ENCODE measurements at regions not wholly inside any gene's neighbourhood (a gene's known extent, or its start where the extent isn't known, plus 50 kb on each side); places are given as distances from the start of the nearest gene placed in this dataset.

DNA sequence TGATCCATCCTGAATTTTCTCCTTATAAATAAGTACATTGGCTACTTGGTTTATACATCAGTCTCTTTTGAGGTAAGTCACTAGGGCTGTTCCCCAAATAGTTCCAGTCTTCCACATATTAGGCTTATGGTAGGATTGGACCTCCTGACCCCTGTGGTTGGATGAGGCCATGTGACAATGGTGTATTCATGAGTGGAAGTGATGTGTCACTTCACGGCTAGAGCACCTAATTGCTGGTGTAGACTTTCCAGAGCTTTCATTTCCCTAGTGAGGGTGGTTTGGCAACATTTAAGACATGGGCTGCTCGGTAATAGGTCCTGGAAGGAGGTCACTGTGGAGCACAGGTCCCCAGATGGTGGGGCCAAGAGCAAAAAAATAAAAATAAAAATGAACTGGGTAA, 141.2 kb upstream of the ABCB5 start:
- no peak for TF ChIP-seq CTCF (IDR thresholded peaks at IDR 0.05)
- no peak for TF ChIP-seq TCF7L2 (IDR thresholded peaks at IDR 0.05; ENCODE audit: low read depth, low read length)
- no peak for TF ChIP-seq REST (IDR thresholded peaks at IDR 0.05; ENCODE audit: insufficient read depth in 1 of 2, low read depth in 2 of 2, low read length in 1 of 2)
- TF ChIP-seq POLR2AphosphoS5 (IDR thresholded peaks at IDR 0.05; ENCODE audit: low read depth, low read length), result no peak
- TF ChIP-seq SIN3A (IDR thresholded peaks at IDR 0.05; ENCODE audit: borderline replicate concordance, insufficient read depth, low read depth, low read length), result no peak

Data from Panc1 (cell line).